K562 (cell line): ENCODE measurements at regions not wholly inside any gene's neighbourhood (a gene's known extent, or its start where the extent isn't known, plus 50 kb on each side); places are given as distances from the start of the nearest gene placed in this dataset.

Source experiments
- ARID1B ChIP-seq: fragments of 450-650 bp; IDR thresholded peaks from 2 replicates; pipeline ENCODE4 v1.6.1; 2016; ENCODE audit warnings: antibody characterized with exemption, mild to moderate bottlenecking, inconsistent platforms
- HNRNPL ChIP-seq: fragments of 200-400 bp; formaldehyde crosslinking; IDR thresholded peaks from 2 replicates; pipeline ENCODE4 v1.6.1; 2017; ENCODE audit warnings: low read depth, mild to moderate bottlenecking, low read length
- NFYB ChIP-seq: IDR thresholded peaks from 2 replicates; pipeline ENCODE4 v1.6.1; 2011; ENCODE audit warnings: mild to moderate bottlenecking, moderate library complexity; ENCODE audit not compliant: insufficient read length; ENCODE audit errors: extremely low read depth
- YBX1 ChIP-seq: fragments of 450-650 bp; IDR thresholded peaks from 2 replicates; pipeline ENCODE4 v1.7.1; 2016; ENCODE audit warnings: mild to moderate bottlenecking
- TF ChIP-seq, protein P1 (sequence below): fragments of 450-650 bp; IDR thresholded peaks from 2 replicates; pipeline ENCODE4 v1.7.1; 2018; ENCODE audit warnings: mild to moderate bottlenecking, low read depth; ENCODE audit not compliant: partially characterized antibody
- TF ChIP-seq, protein P2 (sequence below), 3 experiments: fragments of 200-800 bp in 1 of 3; fragments of 250-450 bp in 1 of 3; fragments of 450-650 bp in 1 of 3; sonication (Bioruptor Pico) in 1 of 3; sonication (Bioruptor generic) in 1 of 3; formaldehyde crosslinking in 1 of 3; IDR thresholded peaks; 2 replicates each; pipeline versions ENCODE4 v1.6.1 to v1.8.0; 2016 to 2022; ENCODE audit warnings: mild to moderate bottlenecking in 2 of 3, missing genetic modification characterization in 2 of 3, missing compliant biosample characterization in 1 of 3, moderate library complexity in 1 of 3
- TF ChIP-seq, protein P3 (sequence below), 2 experiments: fragments of 450-650 bp in 1 of 2; sonication (generic) in 1 of 2; formaldehyde crosslinking in 1 of 2; IDR thresholded peaks in 1 of 2; conservative IDR thresholded peaks in 1 of 2; 2 replicates each; pipeline versions ENCODE4 v1.6.1 to v1.8.1; 2016 to 2023; ENCODE audit warnings: mild to moderate bottlenecking in 2 of 2, moderate library complexity in 2 of 2, inconsistent platforms in 1 of 2, missing genetic modification reagents in 1 of 2

DNA sequence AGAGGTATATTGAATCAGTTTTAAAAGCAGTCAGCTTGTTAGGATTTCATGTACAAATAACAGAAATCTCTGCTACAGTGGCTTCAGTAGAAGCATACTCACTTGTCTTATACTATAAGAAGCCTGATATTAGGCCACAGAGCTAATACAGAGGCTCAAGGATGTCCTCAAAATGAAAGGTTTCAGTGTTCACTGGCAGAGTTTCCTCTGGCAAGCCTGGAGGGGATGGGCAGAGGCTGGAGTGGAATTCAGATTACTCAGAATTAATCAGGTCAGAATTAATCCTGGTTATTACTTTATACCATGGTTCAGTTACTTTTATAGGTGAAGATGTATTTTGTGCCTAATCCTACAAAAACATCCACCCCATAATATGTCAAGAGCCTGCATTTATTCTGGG is 520.5 kb downstream of the USP25 start (continued):
- TF ChIP-seq, protein P1, sequence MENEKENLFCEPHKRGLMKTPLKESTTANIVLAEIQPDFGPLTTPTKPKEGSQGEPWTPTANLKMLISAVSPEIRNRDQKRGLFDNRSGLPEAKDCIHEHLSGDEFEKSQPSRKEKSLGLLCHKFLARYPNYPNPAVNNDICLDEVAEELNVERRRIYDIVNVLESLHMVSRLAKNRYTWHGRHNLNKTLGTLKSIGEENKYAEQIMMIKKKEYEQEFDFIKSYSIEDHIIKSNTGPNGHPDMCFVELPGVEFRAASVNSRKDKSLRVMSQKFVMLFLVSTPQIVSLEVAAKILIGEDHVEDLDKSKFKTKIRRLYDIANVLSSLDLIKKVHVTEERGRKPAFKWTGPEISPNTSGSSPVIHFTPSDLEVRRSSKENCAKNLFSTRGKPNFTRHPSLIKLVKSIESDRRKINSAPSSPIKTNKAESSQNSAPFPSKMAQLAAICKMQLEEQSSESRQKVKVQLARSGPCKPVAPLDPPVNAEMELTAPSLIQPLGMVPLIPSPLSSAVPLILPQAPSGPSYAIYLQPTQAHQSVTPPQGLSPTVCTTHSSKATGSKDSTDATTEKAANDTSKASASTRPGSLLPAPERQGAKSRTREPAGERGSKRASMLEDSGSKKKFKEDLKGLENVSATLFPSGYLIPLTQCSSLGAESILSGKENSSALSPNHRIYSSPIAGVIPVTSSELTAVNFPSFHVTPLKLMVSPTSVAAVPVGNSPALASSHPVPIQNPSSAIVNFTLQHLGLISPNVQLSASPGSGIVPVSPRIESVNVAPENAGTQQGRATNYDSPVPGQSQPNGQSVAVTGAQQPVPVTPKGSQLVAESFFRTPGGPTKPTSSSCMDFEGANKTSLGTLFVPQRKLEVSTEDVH = no peak
- TF ChIP-seq ARID1B (no peak), YBX1 (no peak), HNRNPL (no peak), NFYB (no peak)
- TF ChIP-seq, protein P2, sequence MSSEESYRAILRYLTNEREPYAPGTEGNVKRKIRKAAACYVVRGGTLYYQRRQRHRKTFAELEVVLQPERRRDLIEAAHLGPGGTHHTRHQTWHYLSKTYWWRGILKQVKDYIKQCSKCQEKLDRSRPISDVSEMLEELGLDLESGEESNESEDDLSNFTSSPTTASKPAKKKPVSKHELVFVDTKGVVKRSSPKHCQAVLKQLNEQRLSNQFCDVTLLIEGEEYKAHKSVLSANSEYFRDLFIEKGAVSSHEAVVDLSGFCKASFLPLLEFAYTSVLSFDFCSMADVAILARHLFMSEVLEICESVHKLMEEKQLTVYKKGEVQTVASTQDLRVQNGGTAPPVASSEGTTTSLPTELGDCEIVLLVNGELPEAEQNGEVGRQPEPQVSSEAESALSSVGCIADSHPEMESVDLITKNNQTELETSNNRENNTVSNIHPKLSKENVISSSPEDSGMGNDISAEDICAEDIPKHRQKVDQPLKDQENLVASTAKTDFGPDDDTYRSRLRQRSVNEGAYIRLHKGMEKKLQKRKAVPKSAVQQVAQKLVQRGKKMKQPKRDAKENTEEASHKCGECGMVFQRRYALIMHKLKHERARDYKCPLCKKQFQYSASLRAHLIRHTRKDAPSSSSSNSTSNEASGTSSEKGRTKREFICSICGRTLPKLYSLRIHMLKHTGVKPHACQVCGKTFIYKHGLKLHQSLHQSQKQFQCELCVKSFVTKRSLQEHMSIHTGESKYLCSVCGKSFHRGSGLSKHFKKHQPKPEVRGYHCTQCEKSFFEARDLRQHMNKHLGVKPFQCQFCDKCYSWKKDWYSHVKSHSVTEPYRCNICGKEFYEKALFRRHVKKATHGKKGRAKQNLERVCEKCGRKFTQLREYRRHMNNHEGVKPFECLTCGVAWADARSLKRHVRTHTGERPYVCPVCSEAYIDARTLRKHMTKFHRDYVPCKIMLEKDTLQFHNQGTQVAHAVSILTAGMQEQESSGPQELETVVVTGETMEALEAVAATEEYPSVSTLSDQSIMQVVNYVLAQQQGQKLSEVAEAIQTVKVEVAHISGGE (CRISPR knock-in tag; IDR thresholded peaks at IDR 0.05) = no peak
- TF ChIP-seq, protein P3, sequence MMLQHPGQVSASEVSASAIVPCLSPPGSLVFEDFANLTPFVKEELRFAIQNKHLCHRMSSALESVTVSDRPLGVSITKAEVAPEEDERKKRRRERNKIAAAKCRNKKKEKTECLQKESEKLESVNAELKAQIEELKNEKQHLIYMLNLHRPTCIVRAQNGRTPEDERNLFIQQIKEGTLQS (IDR thresholded peaks at IDR 0.05) = no peak
- TF ChIP-seq, protein P3 (CRISPR knock-in tag; conservative IDR thresholded peaks at IDR 0.05) = no peak
